OCI-LY1 (cell line): ENCODE measurements at regions not wholly inside any gene's neighbourhood (a gene's known extent, or its start where the extent isn't known, plus 50 kb on each side); places are given as distances from the start of the nearest gene placed in this dataset.

ENCODE experiments used
- H2AFZ ChIP-seq: fragments of 200-600 bp; sonication (generic), shearing (Covaris generic); 2 replicates; pipeline ENCODE4 v1.6.0; 2014; ENCODE audit warnings: antibody characterized with exemption, mild to moderate bottlenecking, low read length
- H3F3A ChIP-seq: fragments of 200-600 bp; sonication (generic), shearing (Covaris generic); 2 replicates; pipeline ENCODE4 v1.6.0; 2014; ENCODE audit warnings: mild to moderate bottlenecking, antibody characterized with exemption, low read length, moderate library complexity; ENCODE audit not compliant: insufficient read depth
- H3K27ac ChIP-seq: fragments of 200-600 bp; sonication (generic); 2 replicates; pipeline ENCODE4 v1.5.1; 2014; ENCODE audit warnings: low read length, mixed run types, mild to moderate bottlenecking, low read depth; ENCODE audit not compliant: poor library complexity, severe bottlenecking
- H3K27me3 ChIP-seq: fragments of 200-600 bp; sonication (generic); 2 replicates; pipeline ENCODE4 v1.6.0; 2014; ENCODE audit warnings: antibody characterized with exemption, mild to moderate bottlenecking, low read length, moderate library complexity; ENCODE audit not compliant: insufficient read depth
- H3K36me3 ChIP-seq: fragments of 200-600 bp; sonication (generic); 2 replicates; pipeline ENCODE4 v1.6.1; 2014; ENCODE audit warnings: mild to moderate bottlenecking, antibody characterized with exemption, low read length, moderate library complexity, mixed read lengths; ENCODE audit not compliant: insufficient read depth
- H3K4me1 ChIP-seq: fragments of 200-600 bp; sonication (generic); 2 replicates; pipeline ENCODE4 v1.5.1; 2014; ENCODE audit warnings: mild to moderate bottlenecking, low read length, moderate library complexity; ENCODE audit not compliant: insufficient read depth, severe bottlenecking
- H3K4me2 ChIP-seq: fragments of 200-600 bp; sonication (generic), shearing (Covaris generic); 2 replicates; pipeline ENCODE4 v1.6.1; 2014; ENCODE audit warnings: low read length
- H3K4me3 ChIP-seq: fragments of 200-600 bp; sonication (generic); 2 replicates; pipeline ENCODE4 v1.5.1; 2014; ENCODE audit warnings: low read length, low read depth, mild to moderate bottlenecking, mixed read lengths; ENCODE audit not compliant: poor library complexity, severe bottlenecking
- H3K79me2 ChIP-seq: fragments of 200-600 bp; shearing (Covaris generic); 2 replicates; pipeline ENCODE4 v1.6.1; 2016; ENCODE audit warnings: mixed run types, low read length, mixed read lengths; ENCODE audit not compliant: insufficient read depth
- H3K9ac ChIP-seq: fragments of 200-600 bp; sonication (generic), shearing (Covaris generic); 2 replicates; pipeline ENCODE4 v1.6.1; 2014; ENCODE audit warnings: mild to moderate bottlenecking, low read length, mixed read lengths
- H3K9me2 ChIP-seq: fragments of 200-600 bp; sonication (generic), shearing (Covaris generic); 2 replicates; pipeline ENCODE4 v1.6.1; 2014; ENCODE audit warnings: low read depth, mild to moderate bottlenecking, low read length, mixed read lengths
- H3K9me3 ChIP-seq: fragments of 200-600 bp; shearing (Covaris generic); 2 replicates; pipeline ENCODE4 v1.6.1; 2014; ENCODE audit warnings: low read length, mixed read lengths
- H4K20me1 ChIP-seq: fragments of 200-600 bp; sonication (generic), shearing (Covaris generic); 2 replicates; pipeline ENCODE4 v1.6.0; 2016; ENCODE audit warnings: mild to moderate bottlenecking, low read length; ENCODE audit not compliant: insufficient read depth
- EZH2 ChIP-seq: fragments of 200-600 bp; sonication (generic), shearing (Covaris generic); IDR thresholded peaks from 2 replicates; pipeline ENCODE4 v1.8.0; 2017; ENCODE audit warnings: borderline replicate concordance, mixed run types, mild to moderate bottlenecking, antibody characterized with exemption, low read length, moderate library complexity, mixed read lengths
- TF ChIP-seq, protein P1 (sequence below): fragments of 200-600 bp; sonication (generic), shearing (Covaris generic); IDR thresholded peaks from 2 replicates; pipeline ENCODE4 v1.5.1; 2017; ENCODE audit warnings: mild to moderate bottlenecking, antibody characterized with exemption, low read length, moderate library complexity, mixed read lengths

GRCh38 chr10:124200011-124200410, 106.6 kb upstream of the CHST15 start:
- peaks cover 1% of the 10 kb centered on the region for H3K4me1 ChIP-seq
- H3F3A ChIP-seq = no peaks in the 10 kb centered on the region
- peaks cover 8% of the 10 kb centered on the region; the same call in 1 of the 2 replicates for H3K27me3 ChIP-seq
- H3K9me2 ChIP-seq = no peaks in the 10 kb centered on the region
- no peak overlapping the region for H3K4me3 ChIP-seq
- no peak overlapping the region for H2AFZ ChIP-seq
- H3K9me3 ChIP-seq = no peaks in the 10 kb centered on the region; the same call in 1 of the 2 replicates
- no peaks in the 10 kb centered on the region; the same call in 1 of the 2 replicates for H3K36me3 ChIP-seq
- H3K27ac ChIP-seq = no peak overlapping the region
- no peak overlapping the region for H3K4me2 ChIP-seq
- no peaks in the 10 kb centered on the region for H3K79me2 ChIP-seq
- no peak for TF ChIP-seq EZH2
- TF ChIP-seq, protein P1, sequence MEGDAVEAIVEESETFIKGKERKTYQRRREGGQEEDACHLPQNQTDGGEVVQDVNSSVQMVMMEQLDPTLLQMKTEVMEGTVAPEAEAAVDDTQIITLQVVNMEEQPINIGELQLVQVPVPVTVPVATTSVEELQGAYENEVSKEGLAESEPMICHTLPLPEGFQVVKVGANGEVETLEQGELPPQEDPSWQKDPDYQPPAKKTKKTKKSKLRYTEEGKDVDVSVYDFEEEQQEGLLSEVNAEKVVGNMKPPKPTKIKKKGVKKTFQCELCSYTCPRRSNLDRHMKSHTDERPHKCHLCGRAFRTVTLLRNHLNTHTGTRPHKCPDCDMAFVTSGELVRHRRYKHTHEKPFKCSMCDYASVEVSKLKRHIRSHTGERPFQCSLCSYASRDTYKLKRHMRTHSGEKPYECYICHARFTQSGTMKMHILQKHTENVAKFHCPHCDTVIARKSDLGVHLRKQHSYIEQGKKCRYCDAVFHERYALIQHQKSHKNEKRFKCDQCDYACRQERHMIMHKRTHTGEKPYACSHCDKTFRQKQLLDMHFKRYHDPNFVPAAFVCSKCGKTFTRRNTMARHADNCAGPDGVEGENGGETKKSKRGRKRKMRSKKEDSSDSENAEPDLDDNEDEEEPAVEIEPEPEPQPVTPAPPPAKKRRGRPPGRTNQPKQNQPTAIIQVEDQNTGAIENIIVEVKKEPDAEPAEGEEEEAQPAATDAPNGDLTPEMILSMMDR = no peak
- no peaks in the 10 kb centered on the region for H4K20me1 ChIP-seq
- no peak overlapping the region for H3K9ac ChIP-seq

DNA sequence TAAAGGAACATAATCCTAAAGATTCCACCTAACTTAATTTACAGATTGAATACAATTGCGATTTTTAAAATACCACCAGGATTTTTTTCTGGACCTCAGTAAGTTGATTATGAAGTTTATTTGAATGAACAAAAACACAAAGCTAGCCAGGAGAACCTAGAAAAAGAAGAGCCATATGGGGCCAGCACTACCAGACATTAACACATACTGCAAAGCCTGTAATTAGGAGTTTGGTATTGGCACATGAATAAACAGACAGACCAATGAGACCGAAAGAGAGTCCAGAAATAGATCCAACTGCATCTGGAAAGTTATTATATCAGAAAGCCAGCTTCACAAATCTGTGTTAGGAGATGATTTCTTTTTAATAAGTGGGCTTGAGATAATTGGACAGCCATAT, 105.5 kb upstream of the CHST15 start:
- H3K79me2 ChIP-seq = no peaks in the 10 kb centered on the region
- no peak overlapping the region for H3K9ac ChIP-seq
- no peak overlapping the region for H3K4me3 ChIP-seq
- no peak overlapping the region for H3K27ac ChIP-seq
- no peak overlapping the region for H2AFZ ChIP-seq
- H3F3A ChIP-seq = no peaks in the 10 kb centered on the region
- peaks cover 8% of the 10 kb centered on the region; the same call in 1 of the 2 replicates for H3K27me3 ChIP-seq
- no peak overlapping the region for H3K4me2 ChIP-seq
- peaks cover 12% of the 10 kb centered on the region for H3K4me1 ChIP-seq
- H4K20me1 ChIP-seq = no peaks in the 10 kb centered on the region
- H3K9me2 ChIP-seq = no peaks in the 10 kb centered on the region
- H3K9me3 ChIP-seq = no peaks in the 10 kb centered on the region; the same call in 1 of the 2 replicates
- TF ChIP-seq, protein P1 = no peak
- TF ChIP-seq EZH2 = no peak
- no peaks in the 10 kb centered on the region; the same call in 1 of the 2 replicates for H3K36me3 ChIP-seq

GRCh38 chr10:124198125-124198501, 104.7 kb upstream of the CHST15 start:
- H3K36me3 ChIP-seq = no peaks in the 10 kb centered on the region; the same call in 1 of the 2 replicates
- H3K4me2 ChIP-seq = no peak overlapping the region
- H3K9me2 ChIP-seq = no peaks in the 10 kb centered on the region
- H3K9me3 ChIP-seq = no peaks in the 10 kb centered on the region; the same call in 1 of the 2 replicates
- no peak overlapping the region for H3K9ac ChIP-seq
- H3K4me1 ChIP-seq = peaks cover 14% of the 10 kb centered on the region
- no peak overlapping the region for H3K27ac ChIP-seq
- TF ChIP-seq, protein P1 = no peak
- no peak for TF ChIP-seq EZH2
- H3K27me3 ChIP-seq = peaks cover 8% of the 10 kb centered on the region; the same call in 1 of the 2 replicates
- no peaks in the 10 kb centered on the region for H3F3A ChIP-seq
- no peaks in the 10 kb centered on the region for H4K20me1 ChIP-seq
- H2AFZ ChIP-seq = no peak overlapping the region
- no peaks in the 10 kb centered on the region for H3K79me2 ChIP-seq
- H3K4me3 ChIP-seq = no peak overlapping the region
